Activated naive CD4-positive, alpha-beta T cell treated with anti-CD3 and anti-CD28 coated beads, Interleukin-2, amount 50 U/mL, for 72 hours (primary cell): ENCODE measurements at regions not wholly inside any gene's neighbourhood (a gene's known extent, or its start where the extent isn't known, plus 50 kb on each side); places are given as distances from the start of the nearest gene placed in this dataset.

Experiments used
- ATAC-seq, 2 donors: fragments of 150-1000 bp; cut with Tn5 transposase; 2 replicates each; pipeline ENCODE4 v1.10.0; 2021; ENCODE audit warnings: mild to moderate bottlenecking in 2 of 2, moderate library complexity in 2 of 2
- DNase-seq, 2 donors: peaks; one replicate each; pipeline ENCODE4 v3.0.0; 2021 to 2022; ENCODE audit warnings: low spot score in 2 of 2
- H3K27ac Mint-ChIP-seq, 2 donors: one replicate each; pipeline ENCODE4 v1.8.0; 2022; ENCODE audit warnings: mild to moderate bottlenecking in 2 of 2, mixed read lengths in 2 of 2
- H3K36me3 Mint-ChIP-seq, 2 donors: one replicate each; pipeline ENCODE4 v1.8.0; 2022; ENCODE audit warnings: mixed read lengths in 2 of 2
- H3K9me3 Mint-ChIP-seq, 2 donors: one replicate each; pipeline ENCODE4 v1.8.0; 2022; ENCODE audit warnings: mixed read lengths in 2 of 2

DNA sequence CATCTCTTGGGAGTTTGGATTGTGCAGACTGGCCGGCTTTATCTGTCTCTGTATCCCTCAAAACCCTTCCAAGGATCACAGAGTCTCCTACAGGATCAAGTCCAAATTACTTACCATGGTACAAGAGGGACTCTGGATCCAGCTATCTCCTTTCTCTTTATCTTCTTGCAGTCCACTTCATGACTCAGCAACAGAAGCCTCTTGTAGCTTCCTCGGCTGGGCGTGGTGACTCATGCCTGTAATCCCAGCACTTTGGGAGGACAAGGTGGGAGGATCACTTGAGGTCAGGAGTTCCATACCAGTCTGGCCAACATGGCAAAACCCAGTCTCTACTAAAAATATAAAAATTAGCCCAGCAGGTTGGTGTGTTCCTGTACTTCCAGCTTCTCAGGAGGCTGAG is 189.7 kb downstream of the BCAT1 start:
- no peaks in the 10 kb centered on the region for H3K36me3 Mint-ChIP-seq
- ATAC-seq (no peak), DNase-seq (no peak)
- no peak overlapping the region for H3K27ac Mint-ChIP-seq
- no peaks in the 10 kb centered on the region for H3K9me3 Mint-ChIP-seq

DNA sequence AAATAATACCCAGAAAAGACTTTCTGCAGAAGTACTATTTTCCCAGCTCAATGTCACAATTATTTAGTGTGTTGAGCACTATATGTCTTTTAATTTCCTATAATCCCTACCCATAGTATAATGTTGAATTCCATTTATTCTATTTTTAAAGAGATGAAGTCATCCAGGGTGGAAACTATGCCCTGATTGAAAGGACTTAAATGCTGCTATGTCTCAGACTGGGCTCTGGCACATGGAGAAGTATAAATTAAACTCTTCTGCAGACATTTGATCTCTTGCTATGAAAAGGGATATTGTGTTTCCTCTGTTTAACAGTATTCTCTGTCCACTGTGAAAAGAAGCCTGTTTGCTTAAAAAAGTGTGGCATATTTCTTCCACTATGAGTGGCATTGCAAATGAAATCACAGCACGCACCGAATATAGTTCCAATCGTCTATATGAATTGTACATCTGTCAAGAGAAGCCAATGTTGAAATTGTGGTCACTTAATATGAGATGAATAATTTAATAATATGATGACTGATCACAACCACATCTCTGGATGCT is 192.3 kb downstream of the BCAT1 start:
- Mint-ChIP-seq H3K9me3 (peaks cover 0 to 7% of the 10 kb centered on the region in 2 donors), H3K27ac (no peak overlapping the region), H3K36me3 (no peaks in the 10 kb centered on the region)
- DNase-seq (no peak), ATAC-seq (no peak)

DNA sequence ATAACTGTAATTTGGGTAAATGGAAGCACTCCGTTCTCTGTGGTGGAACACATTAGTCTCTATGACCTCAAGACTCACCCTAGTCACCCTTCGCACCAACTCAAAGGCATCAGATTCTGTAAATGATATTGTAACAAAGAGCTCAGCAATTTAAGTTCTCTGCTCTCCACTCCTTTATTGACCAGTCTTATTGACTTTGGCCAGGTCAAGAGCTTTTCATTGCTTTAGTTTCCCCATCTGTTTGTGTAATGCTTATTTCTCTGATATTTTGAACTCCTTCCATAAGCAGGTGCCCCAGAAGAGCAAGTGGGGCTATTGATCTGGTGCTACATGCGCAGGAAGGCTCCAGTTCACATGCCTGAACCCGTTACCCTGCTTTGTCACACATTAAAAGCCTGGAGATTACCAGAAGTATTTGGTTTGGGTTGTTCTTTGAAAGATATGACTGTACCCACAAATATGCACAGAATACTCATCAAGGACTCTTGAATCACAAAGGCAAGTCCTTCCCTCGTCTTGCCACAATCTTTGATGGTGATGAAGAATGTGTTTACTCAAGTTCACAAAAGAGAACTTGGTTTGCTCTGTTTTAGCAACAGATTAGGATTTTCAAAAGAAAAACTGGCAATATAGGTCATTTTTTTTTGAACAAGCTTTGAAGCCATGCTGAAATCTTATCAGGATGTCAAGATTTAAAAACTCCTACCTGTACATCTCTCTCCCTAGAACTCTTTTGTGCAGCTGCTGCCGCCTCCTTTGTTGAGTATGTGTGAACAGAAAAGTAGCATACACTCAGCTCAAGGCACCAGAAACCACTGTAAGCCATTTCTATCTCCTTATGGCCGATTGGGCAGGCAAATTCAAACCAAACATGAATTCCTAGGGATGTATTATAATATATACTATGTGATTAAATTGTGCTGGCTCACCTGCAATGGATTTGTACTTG is 193.9 kb downstream of the BCAT1 start:
- ATAC-seq (peak; percentile 60 to 93), DNase-seq (peak in 1 of 2 donors; percentile 27)
- Mint-ChIP-seq H3K36me3 (no peaks in the 10 kb centered on the region), H3K9me3 (peaks cover 0 to 7% of the 10 kb centered on the region in 2 donors), H3K27ac (peak overlapping the region in 1 of 2 donors; percentile 39)

DNA sequence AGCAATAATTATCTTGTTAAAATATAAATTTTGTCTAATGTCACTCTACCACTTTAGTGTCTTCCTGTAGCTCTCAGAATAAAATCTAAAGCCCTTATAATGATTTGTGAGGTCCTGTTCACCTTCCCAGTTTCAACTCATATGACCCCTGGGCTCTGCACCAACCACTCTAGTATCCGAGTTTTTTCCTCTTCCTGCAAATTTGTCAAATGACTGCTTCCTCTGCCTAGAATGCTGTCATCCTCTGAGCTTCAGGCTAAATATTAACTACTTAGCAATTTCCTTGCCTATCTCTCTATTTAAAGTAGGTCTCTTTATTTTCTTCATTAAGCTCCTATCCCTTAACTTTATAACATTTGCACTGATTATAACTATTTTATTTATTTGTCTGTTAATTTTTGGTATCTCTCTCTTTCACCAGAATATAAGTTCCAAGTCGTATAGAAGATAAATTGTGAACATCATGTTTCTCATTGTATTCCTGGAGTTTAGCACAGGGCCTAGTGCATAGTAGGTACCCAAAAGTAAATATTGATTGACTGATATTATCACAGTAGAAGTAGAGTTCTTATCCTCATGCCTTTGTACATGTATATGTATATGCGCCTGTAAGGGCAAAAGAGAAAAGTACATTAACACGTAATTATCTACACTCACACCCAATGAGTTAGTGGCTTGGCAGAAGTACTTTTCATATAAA is 196.0 kb downstream of the BCAT1 start:
- DNase-seq (no peak), ATAC-seq (no peak)
- H3K27ac Mint-ChIP-seq, result no peak overlapping the region
- H3K36me3 Mint-ChIP-seq, result no peaks in the 10 kb centered on the region
- peaks cover 0 to 7% of the 10 kb centered on the region in 2 donors for H3K9me3 Mint-ChIP-seq

DNA sequence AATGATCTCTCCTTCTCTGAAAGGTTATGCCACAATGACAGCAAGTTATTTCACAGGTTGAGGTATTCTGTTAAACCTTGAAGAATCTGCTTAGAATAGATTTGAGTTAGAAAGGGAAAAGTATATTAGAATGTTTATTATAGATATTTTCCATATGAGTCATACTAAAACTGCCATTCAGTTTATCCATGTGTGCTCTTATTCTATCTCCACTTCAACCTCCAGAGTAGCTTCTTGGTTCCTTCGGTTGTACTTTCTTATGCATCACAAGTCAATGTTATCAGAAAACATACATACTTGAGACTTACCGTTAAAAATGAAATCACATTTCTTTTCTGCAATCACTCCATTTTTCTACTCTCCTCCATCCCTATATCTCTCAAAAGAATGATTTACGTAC is 197.7 kb downstream of the BCAT1 start:
- H3K27ac Mint-ChIP-seq, result no peak overlapping the region
- H3K36me3 Mint-ChIP-seq, result no peaks in the 10 kb centered on the region
- peaks cover 0 to 7% of the 10 kb centered on the region in 2 donors for H3K9me3 Mint-ChIP-seq
- DNase-seq (no peak), ATAC-seq (no peak)

DNA sequence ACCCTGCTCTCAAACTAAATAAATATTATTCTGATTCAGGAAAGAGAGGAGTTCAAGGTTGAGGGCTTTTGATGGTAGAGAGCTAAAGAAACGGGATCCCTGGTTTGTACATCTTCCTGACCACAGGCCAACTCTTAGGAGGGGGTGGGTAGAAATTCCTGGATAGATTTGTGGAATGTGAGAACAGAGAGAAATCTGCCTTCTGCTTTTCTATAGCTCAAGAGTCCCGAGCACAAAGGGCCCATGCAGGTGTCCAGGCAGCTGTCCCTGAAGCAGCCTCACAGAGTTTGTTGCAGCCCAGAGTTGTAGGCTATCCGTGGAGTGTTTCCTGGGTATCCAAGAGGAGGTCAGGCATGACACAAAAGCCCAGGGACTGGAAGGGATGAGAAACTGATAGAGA is 198.6 kb downstream of the BCAT1 start:
- DNase-seq (no peak), ATAC-seq (no peak)
- H3K27ac Mint-ChIP-seq, result no peak overlapping the region
- H3K36me3 Mint-ChIP-seq, result no peaks in the 10 kb centered on the region
- peaks cover 0 to 7% of the 10 kb centered on the region in 2 donors for H3K9me3 Mint-ChIP-seq

DNA sequence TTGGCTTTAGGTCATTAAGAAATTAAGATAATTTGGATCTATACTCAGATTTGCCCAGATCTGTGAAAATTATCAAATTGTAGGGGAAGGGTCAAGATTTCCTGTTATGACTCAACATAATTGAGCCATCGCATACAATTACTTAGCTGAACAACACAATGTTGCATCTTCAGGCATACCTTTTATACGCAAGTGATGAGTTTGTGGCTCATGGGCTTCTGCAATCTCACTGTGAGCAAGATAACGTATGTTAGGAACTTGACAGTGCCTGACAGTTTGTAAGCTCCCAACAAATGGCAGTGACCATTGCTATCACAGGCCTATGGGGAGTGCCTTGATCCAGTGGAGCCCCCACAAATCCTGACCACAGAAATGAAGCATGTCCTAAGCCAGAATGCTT is 199.7 kb downstream of the BCAT1 start:
- H3K27ac Mint-ChIP-seq, result no peak overlapping the region
- no peak for DNase-seq
- H3K9me3 Mint-ChIP-seq, result peaks cover 0 to 7% of the 10 kb centered on the region in 2 donors
- H3K36me3 Mint-ChIP-seq, result peaks cover 0 to 7% of the 10 kb centered on the region in 2 donors
- no peak for ATAC-seq

DNA sequence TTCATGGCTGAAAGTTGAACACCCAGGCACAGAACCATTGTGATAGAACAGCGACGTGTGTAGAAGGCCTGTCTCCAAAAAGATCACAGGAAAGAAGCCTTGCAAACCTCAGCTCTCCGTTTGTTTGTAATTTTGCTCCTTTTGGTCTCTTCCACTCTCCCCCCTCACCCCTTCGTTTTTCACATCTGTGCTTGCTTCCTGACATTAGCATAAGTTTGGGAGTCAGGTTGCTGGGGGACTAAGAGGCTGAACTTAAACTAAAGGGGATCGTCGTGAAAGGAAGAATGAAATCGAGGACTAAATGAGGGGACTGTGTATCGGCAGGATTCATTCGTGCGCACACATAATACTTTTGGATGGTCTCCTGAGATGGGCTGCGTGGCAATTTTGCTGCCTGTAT is 200.6 kb downstream of the BCAT1 start:
- no peak for ATAC-seq
- Mint-ChIP-seq H3K36me3 (peaks cover 0 to 10% of the 10 kb centered on the region in 2 donors), H3K9me3 (peaks cover 0 to 7% of the 10 kb centered on the region in 2 donors), H3K27ac (no peak overlapping the region)
- no peak for DNase-seq

DNA sequence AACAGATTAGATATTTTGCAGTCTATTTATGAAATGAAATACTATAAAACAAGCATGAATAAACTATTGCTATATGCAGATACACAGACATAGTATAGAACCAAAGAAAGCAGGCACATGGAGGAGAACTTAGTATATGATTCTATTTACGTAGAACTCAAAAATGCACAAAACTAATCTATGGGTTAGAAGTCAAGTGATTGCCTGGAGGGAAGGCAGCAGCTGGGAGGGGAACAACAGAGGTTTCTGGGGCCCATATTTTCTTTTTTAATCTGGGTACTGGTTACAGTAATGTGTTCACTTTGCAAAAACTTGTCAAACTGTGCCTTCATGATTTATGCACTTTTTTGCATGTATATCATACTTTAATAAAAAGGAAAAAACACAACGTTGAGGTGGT is 202.0 kb downstream of the BCAT1 start:
- ATAC-seq (no peak), DNase-seq (no peak)
- Mint-ChIP-seq H3K9me3 (no peaks in the 10 kb centered on the region), H3K27ac (no peak overlapping the region), H3K36me3 (peaks cover 0 to 10% of the 10 kb centered on the region in 2 donors)

DNA sequence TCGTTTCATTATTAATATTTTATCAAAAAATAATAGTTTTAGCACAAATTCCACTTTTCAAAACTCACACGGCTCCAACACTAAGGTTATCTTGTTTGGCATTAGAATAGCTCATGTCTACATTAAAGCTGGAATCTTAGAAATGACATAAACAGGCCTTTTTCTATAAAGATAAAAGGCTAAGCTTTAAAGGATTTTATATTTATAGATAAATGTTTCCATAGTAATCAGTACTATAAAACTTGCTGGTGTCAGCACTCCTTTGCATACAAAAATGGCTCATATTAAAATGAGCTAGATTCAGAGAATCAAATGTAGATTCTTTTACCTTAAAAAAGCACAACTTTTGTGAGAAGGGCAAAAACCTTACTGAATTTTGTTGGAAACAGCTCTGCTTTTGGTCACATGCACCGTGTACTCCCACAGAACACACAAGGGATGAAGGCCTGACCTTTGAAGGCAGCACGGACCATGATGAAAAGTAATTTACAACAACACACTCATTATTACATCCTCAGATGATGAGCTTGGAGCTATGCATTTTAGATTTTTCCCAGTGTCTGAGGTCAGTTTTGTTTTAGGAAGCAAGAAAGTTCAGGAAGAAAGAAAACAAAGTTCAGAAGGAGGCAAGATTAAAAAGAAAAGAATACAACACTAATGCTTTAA is 202.8 kb downstream of the BCAT1 start:
- Mint-ChIP-seq H3K9me3 (no peaks in the 10 kb centered on the region), H3K36me3 (peaks cover 0 to 11% of the 10 kb centered on the region in 2 donors), H3K27ac (no peak overlapping the region)
- ATAC-seq (no peak), DNase-seq (no peak)

DNA sequence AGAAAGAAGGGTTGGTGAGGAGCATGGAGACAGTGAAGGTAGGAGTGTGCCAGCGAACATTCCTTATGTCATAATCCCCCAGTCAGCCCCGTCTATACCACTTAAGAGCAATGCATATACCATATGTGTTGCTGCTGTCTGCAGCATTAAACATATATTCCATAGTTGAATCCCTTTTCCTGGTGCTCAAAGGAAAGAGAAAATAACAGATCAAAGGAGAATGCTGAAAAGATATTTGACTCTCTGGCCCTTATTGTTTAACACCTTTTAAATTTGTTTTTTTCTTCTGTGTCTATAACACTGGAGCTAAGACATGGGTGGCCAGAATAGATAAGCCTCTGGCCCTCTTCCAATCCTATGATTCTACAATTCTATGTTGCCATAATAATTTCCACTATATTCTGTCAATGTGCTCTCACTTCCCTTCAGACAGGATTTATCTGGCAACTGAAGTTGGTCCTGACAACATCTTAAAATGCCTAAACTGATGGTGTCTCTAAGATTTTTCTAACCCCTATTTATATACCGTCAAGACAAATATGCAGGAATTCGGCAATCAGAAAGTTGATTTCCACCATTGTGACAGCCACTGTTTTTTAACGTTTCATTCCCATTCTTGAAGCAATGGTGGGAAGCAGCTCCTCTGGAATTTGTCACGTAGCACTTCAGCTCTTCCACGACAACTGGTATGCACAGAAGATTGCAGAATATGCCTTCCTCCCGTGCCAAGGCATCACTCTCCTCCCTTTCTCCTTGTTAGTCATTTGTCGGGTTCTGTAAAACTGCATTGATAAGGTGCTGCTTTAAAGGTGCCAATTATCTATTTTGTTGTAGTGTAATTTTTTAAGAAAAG is 204.7 kb downstream of the BCAT1 start:
- H3K27ac Mint-ChIP-seq, result no peak overlapping the region
- ATAC-seq (no peak), DNase-seq (no peak)
- peaks cover 0 to 17% of the 10 kb centered on the region in 2 donors for H3K36me3 Mint-ChIP-seq
- no peaks in the 10 kb centered on the region for H3K9me3 Mint-ChIP-seq

DNA sequence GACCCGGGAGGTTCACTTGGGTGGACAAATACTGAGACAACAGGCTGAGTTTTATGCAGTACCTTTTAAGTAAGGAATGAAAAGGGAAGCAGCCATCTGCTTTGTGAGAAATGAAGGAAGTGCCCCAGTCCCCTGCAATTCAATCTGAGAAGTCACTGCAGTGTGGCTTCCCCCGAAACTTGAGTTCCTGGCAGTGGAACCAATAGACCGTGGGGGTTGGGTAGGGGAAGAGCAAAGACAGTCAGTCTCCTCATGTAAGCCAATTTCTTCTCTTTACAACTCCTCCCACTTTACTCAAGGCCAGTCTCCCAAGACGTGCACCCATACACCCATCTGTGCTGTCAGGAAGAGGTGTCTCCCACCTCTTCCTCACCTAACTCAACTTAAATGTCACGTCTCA is 206.5 kb downstream of the BCAT1 start:
- H3K27ac Mint-ChIP-seq, result no peak overlapping the region
- peak in 1 of 2 donors; percentile 20 for DNase-seq
- ATAC-seq, result peak in 1 of 2 donors; percentile 84
- H3K36me3 Mint-ChIP-seq, result peaks cover 0 to 17% of the 10 kb centered on the region in 2 donors
- H3K9me3 Mint-ChIP-seq, result no peaks in the 10 kb centered on the region

DNA sequence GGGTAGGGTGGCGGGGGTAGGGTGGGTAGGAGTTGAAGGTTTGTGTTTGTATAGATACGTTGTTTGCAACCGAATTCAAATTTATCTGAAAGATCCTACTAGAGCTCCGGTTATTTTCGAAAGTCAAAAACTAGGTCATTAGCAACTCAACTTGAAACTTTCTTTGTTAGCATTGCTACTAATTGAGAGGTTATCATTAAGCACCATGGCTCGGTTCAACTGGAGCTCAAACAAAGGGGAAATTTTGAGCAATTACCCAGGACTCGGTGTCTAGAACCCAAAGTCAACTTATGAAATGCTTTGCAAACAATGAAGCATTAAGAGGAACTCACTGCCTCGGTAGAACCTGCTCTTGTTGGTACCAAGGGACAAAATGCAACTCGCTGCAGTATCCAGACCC is 207.7 kb downstream of the BCAT1 start:
- Mint-ChIP-seq H3K36me3 (peaks cover 0 to 17% of the 10 kb centered on the region in 2 donors), H3K27ac (no peak overlapping the region), H3K9me3 (no peaks in the 10 kb centered on the region)
- DNase-seq (no peak), ATAC-seq (no peak)

DNA sequence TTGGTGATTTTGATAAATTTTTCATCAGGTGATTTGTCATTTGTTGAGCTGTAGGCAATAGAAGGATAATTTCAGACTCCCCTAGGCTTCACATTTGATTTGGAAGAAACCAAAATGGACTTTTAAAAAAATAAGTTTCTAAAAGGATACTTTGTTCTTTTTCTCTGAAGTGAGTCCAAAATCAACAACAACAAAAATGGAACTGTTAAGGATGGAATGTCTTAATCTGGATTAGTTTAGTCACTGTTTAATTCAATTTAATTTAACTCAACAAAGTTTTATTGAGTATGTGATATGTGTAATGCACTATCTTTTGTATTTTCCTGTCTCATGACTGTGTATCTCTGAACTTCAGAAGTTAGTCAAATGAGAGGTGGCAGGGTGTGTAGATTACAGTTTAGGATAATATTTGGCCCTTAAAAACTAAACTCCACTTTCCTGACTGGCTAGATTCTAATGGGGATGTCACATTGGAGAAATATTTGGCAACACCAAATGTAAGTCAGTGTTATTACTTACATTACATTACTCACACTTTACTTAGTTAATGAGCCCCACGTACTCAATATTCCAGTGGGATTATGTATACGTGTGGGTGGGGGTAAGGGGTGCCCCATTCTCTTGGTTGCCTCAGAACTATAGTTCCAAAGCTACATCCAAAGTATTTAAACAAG is 209.7 kb downstream of the BCAT1 start:
- Mint-ChIP-seq H3K9me3 (no peaks in the 10 kb centered on the region), H3K36me3 (peaks cover 0 to 10% of the 10 kb centered on the region in 2 donors), H3K27ac (no peak overlapping the region)
- DNase-seq, result no peak
- ATAC-seq, result no peak

DNA sequence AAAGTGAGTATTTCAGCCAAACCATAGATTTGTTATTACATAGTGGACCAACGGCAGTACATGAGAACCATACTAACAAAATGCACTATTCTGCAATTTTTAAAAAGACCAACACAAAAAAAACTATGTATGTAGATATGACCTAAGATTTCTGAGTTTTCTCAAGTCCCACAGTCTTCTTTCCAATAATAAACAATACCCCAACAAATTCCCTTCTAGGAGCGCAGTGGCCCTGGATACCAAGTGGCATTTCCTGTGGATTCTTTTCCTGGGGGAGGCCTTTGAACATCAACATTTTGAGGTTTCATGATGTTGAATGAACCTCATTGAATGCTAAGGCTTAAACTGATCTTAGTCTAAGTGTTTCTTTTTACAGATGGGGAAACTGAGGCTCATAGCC is 210.5 kb downstream of the BCAT1 start:
- Mint-ChIP-seq H3K27ac (no peak overlapping the region), H3K36me3 (peaks cover 0 to 7% of the 10 kb centered on the region in 2 donors), H3K9me3 (no peaks in the 10 kb centered on the region)
- ATAC-seq (no peak), DNase-seq (no peak)

DNA sequence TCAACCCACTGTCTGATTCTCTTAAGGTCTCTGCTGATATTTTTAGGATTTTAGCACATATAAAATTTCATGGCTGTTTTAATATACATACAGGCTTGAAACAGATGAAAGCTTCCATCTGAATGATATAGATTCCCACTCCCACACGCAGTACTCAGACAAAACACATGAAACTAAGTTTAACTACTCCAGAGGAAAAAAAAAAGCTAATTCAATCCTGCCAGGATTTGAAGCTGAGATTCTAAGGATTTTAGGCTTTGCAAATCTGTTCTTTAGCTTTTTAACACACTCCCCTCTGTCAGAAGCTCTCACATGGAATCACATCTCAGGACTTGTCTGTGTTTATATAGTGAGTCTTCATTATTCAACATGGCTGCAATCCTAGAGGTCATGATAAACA is 217.3 kb downstream of the BCAT1 start:
- Mint-ChIP-seq H3K27ac (no peak overlapping the region), H3K9me3 (no peaks in the 10 kb centered on the region), H3K36me3 (no peaks in the 10 kb centered on the region)
- ATAC-seq (no peak), DNase-seq (no peak)
